ENCODE measurements at regions not wholly inside any gene's neighbourhood (a gene's known extent, or its start where the extent isn't known, plus 50 kb on each side); places are given as distances from the start of the nearest gene placed in this dataset.

DNA sequence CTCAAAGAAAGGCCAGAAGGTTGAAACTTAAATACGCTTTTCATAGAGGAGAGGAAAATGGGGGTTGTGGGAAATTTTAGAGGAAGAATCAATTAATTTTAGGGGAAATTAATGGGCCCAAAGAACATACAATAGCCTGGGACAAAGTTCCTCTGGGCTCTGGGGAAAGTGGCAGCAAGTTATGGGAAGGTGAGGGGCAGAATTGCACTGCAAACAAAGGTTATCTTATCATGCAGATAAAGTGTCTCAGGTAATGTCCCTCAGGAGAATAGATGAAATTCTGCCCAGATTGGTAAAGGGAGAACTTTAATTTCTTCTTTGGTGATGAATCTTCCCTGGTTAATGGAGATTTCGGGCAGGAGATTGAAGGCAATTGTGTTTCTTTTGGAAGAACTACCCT is 326.1 kb upstream of the SLC24A2 start:
- DNase-seq (ENCODE audit: low read depth): no peak

DNA sequence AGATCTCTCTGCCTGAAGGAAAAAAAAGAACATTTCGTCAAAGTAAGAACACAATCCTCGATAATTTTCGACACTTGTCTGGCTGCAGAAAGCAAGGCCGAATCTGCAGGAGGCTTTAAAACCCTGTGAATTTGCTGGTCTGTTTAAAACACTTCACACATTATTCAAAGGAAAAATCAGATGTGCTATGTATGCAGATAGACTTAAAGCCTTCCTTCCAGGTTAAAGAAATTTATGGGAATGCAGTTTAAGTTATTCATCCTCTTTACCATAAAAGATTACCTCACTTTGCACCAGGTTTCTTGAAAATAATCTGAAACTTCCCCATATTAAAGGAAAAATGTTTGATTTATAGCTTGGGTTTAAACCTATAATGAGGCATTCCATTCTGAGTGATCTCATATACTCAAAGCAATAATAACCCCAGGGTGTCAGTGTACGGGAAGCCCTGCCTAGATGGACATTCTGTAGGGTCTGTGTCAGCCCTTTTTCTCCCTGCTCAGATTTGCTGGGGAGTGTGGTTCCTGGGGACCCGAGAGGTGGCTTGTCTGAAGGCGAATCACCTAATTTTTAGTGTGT is 323.5 kb upstream of the SLC24A2 start:
- no peak for DNase-seq (ENCODE audit: low read depth)

DNA sequence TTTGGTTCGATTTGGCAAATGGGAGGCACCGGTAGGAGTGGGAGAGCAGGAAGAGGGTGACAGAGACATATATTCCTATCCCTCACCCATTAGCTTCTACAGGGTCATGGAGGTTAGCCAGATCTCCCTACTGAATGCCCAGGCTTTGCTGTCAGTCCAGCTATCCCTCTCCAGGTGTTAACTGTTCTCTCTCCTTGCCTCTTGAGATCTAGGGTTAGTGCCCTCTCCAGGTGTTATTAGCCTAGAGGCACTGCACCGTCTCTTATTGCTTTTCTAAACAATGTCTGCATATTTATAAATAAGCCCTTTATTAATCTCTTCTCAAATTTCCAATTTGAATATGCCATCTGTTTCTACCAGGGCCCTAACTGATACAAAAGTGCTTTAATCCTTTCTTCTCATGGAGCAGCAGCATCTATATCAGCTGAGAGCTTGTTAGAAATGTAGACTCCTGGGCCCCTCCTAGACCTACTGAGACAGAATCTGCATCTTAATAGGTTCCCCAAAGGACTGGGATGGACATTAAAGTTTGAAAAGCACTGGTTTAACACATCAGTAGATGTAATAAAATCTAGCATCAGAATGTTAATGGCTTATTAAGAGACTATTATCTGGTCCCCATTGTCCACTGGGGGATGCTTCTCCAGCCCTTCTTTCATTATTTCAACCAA is 322.5 kb upstream of the SLC24A2 start:
- DNase-seq (ENCODE audit: low read depth): no peak

DNA sequence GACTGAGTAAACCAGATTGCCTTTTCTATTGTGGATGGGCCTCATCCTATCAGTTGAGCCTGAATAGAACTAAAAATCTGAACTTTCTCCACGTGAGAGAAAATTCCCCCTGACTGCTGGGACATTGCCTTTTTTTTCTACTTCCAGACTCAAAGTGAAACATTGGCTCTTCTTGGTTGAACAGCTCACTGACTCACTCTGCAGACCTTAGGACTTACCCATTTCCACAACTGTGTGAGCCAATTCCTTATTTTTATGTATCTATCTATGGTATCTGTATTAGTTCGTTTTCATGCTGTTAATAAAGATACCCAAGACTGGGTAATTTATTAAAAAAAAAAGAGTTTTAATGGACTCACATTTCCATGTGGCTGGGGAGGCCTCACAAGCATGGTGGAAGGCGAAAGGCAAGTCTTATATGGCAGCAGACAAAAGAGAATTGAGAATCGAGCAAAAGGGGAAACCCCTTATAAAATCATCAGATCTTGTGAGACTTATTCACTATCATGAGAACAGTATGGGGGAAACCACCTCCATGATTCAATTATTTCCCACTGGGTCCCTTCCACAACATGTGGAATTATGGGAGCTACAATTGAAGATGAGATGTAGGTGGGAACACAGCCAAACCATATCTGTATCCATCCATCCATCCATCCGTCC is 306.7 kb upstream of the SLC24A2 start:
- DNase-seq (ENCODE audit: low read depth): no peak

GRCh38 chr9:20092561-20092960 is 303.7 kb upstream of the SLC24A2 start:
- DNase-seq (ENCODE audit: low read depth): no peak

DNA sequence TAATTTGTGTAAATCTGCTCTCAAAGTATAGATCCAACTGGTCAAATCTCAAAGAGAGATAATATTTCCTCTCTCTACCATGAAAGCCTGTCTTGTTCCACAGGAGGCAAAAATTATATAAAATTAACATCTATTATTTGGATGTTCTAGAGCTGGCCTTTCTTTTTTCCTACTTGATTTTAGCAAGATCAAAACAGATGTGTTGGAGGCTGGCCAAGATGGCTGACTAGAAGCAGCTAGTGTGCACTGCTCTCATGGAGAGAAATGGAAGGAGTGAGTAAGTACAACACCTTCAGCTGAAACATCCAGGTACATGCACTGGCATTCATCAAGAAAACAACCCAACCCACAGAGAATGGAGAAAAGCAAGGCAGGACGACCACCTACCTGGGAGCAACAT is 298.6 kb upstream of the SLC24A2 start:
- no peak for DNase-seq (ENCODE audit: low read depth)

DNA sequence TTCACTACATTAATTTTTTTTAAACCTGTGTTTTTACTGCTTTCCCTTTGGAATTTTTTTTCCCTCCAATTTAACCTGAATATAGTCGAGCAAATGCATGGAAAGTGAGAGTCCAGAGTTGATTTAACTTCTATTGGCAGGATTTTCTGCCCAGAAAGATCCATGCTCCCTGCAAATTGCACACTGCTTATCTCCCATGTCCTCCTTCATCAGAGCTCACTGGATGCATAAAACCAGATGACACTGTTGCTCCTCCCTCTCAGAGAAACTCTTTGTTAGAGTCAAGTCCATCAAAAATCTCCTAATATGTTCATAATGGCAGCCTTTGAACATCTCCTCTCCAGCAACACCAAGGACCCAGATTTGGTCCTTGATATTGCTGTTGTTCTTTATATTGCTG is 297.0 kb upstream of the SLC24A2 start:
- DNase-seq (ENCODE audit: low read depth): no peak

- DNase-seq (ENCODE audit: low read depth): no peak
Observed at GRCh38 chr9:20084125-20084524, 295.3 kb upstream of the SLC24A2 start.

DNA sequence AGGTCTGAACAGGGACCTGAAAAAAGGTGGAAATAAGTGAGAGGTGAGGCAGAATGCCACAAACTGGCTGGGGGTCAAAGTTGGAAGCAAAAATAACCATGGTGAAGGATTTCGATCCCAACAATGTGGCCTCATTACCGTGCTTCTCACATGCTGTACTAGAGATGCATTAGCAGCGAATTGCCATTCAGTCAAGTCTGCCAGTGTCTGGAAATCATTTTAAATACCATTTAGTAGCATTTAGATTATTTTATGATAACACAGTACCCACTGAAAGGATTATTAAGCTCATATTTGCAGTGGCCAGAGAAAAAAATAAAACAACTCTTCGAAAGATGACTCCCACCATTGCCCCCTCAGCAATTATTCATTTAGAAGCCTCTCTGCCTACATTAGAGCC is 294.6 kb upstream of the SLC24A2 start:
- DNase-seq (ENCODE audit: low read depth): no peak

GRCh38 chr9:20082831-20083230 is 294.0 kb upstream of the SLC24A2 start:
- no peak for DNase-seq (ENCODE audit: low read depth)

GRCh38 chr9:20082406-20082805 is 293.6 kb upstream of the SLC24A2 start:
- no peak for DNase-seq (ENCODE audit: low read depth)

DNA sequence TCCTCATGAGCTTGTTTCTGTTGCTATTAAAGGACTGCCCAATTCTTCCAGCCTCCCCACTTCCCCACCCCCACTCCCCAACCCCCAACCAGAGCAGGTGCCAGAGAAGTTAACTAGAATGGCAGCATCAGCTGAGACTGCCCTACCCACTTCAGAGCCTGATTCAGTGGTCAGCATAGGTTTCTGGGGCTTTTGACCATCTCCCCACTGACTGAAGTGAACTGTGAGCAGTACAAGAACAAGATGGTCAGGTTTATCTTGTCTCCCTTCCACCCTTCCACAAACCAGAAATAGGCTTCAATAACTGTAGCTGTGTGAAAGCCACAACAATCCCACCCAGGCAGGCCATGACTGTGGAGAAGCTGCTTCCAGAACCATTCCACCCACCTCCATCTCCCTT is 289.4 kb upstream of the SLC24A2 start:
- no peak for DNase-seq (ENCODE audit: low read depth)

GRCh38 chr9:20074291-20074690 is 285.5 kb upstream of the SLC24A2 start:
- no peak for DNase-seq (ENCODE audit: low read depth)

GRCh38 chr9:20070336-20070735 is 281.5 kb upstream of the SLC24A2 start:
- DNase-seq (ENCODE audit: low read depth): no peak

GRCh38 chr9:20065796-20066700 is 277.2 kb upstream of the SLC24A2 start:
- DNase-seq (ENCODE audit: low read depth): no peak

DNA sequence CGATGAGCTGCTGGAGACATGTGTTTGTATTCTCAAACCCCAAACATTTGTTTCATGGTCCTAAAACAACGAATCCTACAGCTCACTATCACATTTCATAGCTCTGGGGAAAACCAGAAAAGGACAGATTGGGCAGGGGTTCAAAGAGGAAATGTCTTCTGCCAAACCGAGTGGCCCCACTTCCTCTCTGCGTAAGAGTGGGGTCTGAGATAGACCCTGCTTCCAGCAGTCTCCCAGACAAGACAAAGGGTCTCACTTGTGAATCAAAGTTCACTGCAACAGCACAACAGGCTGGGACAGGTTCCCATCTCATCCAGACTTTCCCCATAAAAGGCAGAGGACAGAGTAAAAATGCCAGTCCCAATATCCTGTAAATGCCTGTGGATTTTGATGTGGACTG is 276.2 kb upstream of the SLC24A2 start:
- no peak for DNase-seq (ENCODE audit: low read depth)

GRCh38 chr9:20054734-20055133 is 265.9 kb upstream of the SLC24A2 start:
- DNase-seq (ENCODE audit: low read depth): no peak

DNA sequence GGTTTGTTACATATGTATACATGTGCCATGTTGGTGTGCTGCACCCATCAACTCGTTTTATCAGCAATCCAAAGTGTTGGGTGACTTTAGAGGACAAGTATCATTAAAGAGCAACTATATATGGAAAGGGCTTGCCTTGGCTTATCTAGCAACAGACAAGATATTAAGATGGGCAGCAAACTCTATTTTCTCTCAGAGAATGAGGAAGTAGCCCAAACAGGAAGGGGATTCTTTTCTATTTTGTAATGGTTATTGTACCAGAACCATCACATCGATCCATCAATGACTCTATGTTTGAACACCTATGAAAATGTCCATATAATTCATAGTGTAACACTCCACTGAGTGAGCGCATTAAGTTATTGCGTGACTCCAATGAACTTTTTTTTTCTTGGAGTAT is 260.1 kb upstream of the SLC24A2 start:
- DNase-seq (ENCODE audit: low read depth): no peak

GRCh38 chr9:20048437-20048836 is 259.6 kb upstream of the SLC24A2 start:
- DNase-seq (ENCODE audit: low read depth): no peak

GRCh38 chr9:20044686-20045085 is 255.8 kb upstream of the SLC24A2 start:
- no peak for DNase-seq (ENCODE audit: low read depth)

GRCh38 chr9:20043461-20043860 is 254.6 kb upstream of the SLC24A2 start:
- DNase-seq (ENCODE audit: low read depth): no peak

DNA sequence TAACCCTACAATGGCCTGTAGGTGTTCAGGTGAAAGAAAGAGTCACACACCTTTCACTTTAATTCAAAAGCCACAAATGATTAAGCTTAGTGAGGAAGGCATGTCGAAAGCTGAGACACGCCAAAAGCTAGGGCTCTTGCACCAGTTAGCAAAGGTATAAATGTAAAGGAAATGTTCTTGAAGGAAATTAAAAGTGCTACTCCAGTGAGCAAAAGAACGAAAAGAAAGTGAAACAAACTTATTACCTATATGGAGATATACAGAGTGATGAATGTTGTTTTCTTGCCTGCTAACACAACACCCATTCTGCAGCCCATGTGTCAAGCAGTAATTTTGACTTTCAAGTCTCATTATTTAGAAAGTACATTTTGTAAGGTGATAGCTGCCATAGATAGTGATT is 254.2 kb upstream of the SLC24A2 start:
- DNase-seq (ENCODE audit: low read depth): no peak
